ENCODE measurements at regions not wholly inside any gene's neighbourhood (a gene's known extent, or its start where the extent isn't known, plus 50 kb on each side); places are given as distances from the start of the nearest gene placed in this dataset.
A peak's percentile ranks its signal among the peaks of the same experiment; 100 is the strongest.

DNA sequence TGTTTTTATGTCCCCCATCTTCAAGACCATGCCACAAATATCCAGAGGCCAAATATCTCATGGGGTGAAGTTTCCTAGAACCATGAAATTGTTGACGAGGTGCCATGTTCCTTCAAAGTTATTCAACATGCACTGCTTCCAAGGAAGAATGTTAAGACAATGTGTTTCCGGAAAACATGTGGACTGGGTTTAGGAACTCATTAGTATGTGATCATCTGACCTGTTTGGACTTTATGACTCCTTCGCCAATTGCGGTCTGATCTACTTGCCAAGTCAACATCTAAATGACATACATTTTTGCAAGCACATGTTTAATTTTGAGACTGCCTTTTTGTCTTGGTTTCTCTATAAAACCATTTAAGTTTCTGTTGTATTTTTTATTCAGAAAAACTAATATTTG is 234.8 kb downstream of the MAF start:
- no peak for DNase-seq

DNA sequence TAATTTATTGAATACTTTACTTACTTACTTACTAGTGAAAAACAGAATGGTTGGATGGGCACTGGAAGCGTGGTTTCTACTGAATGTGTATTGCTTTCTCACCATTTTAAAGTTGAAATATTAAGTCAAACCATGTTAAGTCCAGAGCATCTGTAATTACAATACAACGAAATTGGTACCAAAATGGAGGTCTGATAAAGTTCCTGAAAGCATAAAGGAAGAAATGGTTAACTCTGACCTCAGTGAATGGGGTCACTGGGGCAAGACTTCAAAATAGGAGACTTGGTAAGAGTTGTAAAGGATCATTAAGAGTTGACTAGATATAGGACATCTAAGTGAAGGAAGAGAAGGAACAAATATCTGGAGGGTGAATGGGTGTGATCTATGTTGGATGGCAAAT is 237.1 kb downstream of the MAF start:
- no peak for DNase-seq

DNA sequence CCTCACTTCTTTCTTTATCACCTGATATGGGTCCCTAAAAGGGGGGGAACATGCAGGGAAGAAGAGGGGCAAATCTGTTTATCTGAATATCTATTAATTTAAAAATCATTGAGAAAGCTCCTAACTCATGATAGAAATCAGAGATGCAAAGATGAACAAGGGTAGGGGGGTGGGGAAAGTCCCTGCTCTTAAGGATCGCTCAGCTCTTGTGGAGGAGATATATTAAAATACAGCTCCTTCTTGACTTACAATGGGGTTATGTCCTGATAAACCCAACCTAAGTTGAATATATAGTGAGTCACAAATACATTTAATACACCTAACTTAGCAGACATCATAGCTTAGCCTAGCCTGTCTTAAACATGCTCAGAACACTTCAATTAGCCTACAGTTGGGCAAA is 237.5 kb downstream of the MAF start:
- no peak for DNase-seq

DNA sequence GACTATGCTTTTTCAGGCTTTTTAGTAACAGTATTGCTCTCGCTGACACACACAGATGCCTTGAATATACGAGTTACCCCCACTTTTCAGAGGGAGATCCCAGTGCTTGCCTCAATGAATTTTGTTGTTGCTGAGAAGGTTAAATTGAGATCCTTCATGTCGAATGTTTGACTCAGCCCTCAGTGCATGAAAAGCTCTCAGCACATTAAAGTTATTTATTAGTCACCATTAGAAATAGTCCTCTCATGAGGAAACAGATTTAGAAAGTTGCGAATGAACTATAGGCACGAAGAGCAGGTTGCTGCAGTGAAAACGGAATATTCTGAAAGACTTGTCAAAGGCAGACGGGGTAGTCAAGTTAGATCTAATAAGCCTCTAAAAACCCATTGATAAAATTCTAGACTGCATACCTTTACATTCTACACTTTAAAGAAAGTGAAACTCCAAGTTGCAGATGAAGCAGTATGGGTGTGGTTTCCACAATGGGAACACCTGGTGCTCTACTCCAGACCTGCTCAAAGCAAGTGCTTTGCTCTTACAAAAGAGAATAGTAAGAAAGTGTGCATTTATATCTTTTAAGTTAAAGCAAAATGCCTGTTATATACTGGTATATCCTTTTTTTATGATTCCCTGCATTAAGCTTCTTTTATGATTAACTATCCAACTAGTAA is 238.1 kb downstream of the MAF start:
- no peak for DNase-seq

DNA sequence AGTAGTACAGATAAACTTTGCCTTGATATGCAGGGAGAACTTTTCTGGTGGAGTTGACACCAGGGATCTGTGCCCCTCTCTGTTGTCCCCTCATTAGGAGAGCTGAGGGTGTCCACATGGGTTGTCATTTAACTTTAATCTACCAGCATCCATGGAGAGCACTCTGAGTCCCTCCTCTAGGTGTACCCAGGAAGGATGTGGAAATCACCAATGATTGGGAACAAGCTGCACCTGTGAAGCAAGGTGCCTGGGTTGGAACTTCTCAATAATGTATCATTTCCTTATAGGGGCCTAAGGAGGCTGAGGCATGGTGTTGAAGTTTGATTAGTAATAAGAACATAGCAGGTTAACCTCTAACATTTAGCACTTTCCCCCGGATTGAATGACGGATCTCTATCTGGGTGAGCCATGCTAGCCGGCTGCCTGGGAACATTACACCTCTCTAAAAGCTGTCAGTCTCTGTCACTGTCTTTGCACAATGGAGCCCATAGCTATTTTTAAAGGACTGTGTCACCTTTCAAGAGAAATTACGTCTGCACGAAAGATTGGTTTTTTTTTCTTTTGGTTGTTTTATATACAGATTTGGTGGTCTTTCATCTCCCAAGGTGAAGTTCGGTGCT is 239.3 kb downstream of the MAF start:
- DNase-seq = no peak

DNA sequence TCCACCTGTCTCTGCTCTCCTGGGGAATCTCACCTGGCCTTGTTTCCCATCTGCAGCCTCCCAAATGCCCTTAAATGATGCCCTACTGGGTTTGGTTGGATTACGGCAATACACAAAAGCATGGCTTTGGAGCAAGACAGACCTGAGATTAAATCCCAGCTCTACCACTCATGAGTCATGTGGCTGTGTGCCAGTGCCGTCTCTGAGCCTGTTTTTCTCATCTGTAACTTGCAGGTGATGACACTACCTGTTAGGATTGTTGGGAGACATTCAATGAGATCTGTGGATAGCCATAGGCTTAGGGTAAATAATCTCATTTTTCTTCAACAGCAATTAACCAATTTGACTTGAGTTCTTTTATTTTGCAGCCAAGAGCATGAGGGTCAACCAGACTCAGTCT is 240.3 kb downstream of the MAF start:
- DNase-seq = no peak

DNA sequence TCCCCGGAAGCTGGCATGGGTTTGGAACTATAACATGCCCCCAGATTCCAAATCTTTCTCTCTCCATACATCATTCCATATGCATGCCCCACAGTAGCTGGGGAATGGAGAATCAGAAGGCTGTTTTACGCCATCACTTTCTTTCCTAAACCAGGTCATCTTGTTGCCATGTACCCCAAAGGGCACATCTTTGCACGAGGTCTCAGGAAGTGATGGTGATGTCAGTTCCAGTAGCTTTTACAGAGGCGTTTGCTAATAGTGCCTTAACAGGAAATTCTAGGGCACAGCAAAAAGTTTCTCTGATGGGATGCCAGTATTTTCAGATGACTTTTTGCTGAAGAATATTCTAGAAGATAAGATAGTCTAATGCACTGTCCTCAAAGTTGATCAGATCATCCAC is 241.5 kb downstream of the MAF start:
- no peak for DNase-seq

DNA sequence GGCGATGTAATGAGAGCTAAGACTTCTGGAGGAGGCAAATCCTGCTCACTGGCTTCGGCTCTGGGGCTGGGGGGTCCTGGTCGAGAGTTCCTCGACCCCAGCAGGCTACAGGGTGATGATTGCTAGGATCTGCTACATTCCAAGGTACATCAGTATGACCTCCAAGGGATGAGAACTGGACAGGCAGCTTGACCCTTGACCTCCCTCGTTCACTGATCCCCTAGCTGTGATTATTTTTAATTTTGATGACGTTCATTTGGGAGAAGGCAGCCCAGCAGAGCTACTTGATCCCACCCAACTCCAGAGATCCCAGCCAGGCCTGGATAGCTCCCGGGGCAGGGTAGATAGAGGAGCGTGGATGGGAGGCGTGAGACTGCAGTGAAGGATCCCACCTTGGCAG is 242.3 kb downstream of the MAF start:
- DNase-seq = no peak

DNA sequence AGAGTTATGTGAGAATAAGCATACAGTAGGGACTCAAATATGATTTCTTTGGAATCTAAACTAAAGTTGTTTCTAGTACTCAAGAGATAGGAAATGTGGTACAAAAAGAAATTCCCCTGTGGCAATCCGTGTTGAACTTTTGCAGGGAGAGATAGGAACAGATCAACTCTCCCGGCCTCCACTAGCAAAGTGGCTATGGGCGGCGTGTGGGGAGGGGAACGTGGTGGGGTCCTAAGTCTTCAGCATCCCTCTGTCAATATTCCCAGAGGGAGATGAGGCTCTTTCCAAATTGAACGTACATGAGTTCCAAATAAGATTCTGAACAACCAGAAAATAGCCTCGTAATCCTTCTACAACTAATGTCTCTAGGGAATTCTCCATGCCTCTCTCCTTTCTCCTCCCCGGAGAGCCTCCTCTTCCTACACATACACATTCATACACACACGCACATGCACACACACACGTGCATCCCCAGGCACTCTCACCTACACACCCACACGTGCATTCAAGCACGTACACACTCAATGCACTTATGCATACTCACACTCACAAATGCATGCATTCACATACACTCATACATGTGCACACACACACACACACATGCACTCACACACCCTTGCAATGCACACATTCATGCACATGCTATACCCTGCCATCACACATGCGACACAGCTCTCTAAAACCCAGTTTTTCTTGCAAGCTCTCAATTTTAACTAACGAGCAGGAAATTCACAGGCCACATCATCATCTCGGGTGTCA is 244.8 kb downstream of the MAF start:
- DNase-seq = no peak

DNA sequence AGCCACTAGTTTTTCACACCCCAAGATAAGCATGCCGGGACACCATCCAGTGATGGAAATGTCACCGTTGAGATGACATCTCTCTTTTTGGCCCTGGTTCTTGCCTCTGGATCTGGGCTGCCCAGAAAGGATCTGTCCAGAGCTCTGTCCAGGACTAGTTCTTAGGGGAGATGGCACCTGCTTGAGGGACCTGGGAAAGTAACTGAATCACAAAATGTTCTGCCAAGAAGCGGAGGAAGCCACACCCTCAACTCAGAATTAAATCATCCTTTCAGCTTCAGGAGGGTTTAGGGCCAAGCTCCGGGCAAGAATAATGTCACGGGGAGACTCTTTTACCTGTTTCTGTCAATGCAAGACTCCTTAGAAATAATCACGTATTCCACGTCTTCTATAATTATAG is 248.6 kb downstream of the MAF start:
- no peak for DNase-seq

DNA sequence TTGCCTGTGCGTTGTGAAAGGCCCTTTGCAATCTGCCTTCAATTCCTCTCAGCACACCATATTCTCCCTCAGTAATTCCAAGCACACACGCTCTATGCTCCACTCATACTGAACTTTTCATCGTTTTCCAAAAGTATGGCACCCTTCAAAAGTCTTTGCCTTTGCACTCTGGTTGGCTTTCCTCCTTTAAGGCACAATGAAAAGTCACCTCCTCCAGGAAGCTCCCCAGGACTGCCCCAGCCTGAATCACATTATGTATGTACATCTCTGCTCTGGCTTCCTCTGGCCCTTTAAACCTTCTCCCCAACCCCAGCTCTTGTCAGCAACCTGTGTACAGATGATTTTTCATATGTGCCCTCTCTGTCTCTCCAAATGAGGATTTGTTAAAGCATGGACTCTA is 250.7 kb downstream of the MAF start:
- DNase-seq = no peak

DNA sequence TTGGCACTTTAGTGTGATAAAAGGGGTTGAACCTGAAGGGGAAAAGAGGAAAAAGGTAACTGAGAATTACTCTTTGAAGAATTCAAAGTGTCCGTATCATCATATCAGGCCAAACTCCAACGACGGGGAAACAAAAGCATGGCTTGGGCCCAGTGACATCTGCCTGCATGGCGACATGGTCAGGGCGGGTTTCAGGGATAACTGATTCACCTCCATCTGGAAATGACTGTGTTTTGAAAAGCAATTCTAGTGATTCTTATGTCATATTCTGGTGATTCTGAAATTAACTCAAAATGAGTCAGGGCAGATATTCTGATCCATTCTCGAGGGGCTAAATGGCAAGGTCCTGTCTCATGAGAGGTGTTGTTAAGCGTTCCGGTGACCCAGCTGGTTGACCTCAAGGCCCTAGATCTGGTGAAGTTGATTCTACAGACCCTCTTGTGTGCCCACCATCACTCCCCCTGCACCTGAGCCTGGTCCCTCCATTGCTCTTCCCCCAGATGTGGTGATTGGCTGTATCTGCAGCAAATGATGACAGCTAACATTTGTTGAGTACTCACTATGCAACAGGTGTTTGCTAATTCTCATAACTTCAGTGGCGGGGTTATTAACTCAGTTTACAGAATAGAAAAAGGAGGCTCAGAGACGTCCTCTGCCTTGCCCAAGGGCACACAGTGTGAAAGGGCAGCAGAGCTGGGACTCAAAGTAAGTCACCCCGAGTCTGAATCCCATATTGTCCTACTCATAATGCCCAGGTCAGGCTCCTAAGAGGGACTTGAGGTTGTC is 251.8 kb downstream of the MAF start:
- no peak for DNase-seq

DNA sequence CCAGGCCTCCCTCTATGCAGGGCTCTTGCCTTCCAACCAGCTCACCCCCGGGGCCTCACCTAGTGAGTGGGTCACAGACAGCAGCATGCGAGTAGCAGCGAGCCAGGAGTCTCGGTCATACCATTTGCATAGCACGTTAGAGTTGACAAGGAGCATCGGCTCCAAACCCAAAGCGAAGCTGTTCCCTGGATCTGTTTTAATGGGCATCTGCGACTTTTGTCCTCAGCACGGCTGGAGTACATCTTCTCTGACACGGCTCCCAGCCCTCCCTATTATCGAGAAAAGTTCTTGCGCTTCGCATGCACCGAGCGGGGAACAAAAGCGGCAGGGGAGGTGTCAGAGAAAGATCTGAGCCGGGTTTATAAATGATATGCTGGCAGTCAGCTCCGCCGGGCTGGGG is 253.3 kb downstream of the MAF start:
- no peak for DNase-seq

DNA sequence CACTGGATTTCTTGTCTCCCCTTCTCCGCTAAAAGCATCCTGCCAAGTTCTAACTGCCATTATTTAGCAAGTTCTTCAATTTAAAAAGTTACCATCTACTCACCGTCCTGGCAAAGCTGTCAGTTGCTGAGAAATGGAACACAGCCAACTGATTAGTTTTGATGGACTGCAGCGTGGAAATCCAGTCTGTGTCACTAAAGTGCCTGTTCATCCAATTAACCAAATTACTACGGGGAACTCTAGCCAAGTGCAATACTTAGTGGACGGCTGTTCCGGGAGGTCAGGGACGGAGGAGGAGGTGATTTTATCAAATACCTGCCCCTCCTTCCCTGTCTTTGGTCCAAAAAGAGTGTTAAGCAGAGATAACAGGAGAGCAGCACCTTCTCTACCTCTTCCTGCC is 260.7 kb downstream of the MAF start:
- DNase-seq = no peak

DNA sequence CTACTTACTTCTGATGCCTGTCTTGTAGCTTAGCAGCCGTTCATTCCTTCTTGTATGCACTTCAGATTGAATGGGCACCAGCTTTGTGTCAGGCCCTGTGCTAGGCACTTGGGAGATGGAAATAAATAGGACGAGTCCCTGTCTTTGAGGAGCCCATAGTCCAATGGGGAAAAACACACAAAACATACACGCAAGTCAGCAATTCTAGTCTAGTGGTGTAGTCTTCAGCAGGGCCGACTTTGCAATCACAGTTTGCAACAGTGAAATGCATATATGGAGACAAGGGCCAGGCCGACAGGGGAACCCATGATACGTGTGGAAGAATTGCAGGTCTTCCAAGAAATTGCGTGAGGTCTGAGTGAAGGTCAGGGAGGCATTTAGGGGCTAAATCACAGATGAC is 262.6 kb downstream of the MAF start:
- DNase-seq = no peak

DNA sequence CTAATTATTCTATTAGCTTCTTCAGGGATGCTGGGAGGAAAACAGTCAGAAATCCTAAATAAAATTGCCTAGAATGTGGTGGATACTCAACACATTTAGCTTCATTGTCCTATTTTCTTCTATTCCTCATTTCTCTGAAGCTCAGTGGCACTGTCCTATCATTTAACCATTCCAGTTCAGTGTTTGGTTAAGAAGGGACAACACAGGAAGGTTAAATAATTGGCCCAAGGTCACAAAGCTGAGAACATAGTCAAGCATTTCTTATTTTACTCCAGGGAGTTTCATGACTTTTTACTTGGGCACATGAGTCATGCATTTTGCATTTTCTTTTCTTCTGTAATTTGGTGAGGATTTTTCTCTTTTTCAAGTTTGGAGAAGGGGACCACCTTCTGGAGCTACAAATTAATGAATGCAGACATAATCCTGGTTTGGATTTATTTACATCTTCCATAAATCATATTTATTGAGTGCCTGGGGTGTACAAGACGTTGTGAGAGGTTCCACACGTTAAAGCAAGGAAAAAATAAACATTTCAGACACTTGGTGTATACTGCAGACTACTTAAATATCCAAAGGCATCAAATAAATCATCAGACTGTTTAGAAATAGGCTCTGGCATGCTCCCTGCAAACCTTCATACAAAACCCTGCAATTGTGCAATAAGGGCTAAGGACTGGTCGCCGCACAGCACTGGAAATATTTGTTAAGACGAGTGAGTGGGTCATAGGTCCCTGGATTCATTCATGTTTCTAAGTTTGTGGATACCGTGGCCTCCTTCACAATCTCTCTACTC is 263.9 kb downstream of the MAF start:
- DNase-seq = no peak

DNA sequence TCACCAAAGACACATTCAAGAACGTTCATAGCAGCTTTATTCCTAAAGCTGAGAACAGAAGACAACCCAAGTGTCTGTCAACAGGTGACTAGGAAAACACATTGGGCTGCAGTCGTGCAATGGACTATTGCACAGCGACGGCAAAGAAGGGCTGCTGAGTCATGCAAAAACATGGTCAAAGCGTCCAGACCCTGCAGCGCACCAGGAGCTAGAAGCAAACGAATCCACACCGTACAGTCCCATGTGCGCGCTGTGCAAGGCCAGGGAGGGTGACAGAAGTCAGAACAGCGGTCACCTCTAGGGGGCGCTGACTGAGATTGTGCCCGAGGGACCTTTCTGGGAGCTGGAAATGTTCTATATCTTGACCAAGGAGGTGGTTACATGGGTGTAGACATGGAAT is 266.4 kb downstream of the MAF start:
- no peak for DNase-seq

DNA sequence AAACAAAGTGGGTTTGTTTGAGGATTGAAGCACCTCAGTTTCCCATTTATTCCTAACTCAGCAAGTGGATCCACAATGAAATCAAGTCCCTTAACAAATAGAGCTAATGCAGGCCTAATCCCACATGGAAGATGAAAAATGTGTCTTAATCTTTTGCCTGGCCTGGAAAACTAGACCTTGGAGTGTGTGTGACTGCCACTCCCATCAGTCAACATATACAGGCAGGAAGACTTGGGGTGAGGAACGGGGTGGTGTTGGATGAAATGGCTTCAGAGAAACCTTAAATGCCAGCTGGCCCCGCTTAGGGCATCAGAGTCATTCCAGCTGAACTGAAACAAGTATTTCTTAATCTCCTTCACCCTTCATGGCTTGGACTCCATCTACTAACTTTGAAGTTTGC is 269.5 kb downstream of the MAF start:
- DNase-seq = no peak

DNA sequence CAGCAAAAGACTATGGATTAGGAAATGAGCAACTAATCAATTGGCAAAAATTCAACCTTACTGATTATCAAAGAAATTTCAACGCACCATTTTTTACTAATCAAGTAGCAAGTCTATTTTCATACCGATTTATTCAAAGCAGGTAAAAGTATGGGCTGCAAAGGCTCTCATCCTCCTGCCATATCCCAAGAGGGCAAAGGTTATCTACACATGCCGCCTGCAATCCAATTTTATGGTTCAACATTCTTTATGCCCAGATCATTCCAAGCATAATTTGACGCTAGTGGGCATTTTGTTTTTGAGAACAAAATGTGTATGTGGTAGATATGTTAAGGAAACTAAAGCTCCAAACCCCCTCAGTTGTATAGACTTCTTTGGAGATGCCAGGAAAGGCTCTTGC is 270.6 kb downstream of the MAF start:
- no peak for DNase-seq

DNA sequence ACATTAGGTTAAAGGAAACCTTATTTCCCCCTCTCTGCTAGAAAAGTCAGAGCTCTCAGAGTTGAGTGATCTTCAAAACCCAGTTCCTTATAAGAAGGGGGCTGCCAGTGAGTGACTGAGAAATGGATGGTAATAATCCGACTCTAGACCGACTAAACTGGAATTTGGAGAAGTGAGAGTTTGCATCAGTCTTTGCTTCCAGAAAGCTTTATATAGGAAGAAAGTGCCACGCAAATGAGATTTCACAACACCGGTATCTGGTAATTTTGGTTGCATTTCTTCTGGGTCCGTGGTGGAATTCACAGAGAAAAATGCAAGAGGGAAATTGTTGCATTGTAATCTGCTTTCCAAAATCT is 271.4 kb downstream of the MAF start:
- no peak for DNase-seq

DNA sequence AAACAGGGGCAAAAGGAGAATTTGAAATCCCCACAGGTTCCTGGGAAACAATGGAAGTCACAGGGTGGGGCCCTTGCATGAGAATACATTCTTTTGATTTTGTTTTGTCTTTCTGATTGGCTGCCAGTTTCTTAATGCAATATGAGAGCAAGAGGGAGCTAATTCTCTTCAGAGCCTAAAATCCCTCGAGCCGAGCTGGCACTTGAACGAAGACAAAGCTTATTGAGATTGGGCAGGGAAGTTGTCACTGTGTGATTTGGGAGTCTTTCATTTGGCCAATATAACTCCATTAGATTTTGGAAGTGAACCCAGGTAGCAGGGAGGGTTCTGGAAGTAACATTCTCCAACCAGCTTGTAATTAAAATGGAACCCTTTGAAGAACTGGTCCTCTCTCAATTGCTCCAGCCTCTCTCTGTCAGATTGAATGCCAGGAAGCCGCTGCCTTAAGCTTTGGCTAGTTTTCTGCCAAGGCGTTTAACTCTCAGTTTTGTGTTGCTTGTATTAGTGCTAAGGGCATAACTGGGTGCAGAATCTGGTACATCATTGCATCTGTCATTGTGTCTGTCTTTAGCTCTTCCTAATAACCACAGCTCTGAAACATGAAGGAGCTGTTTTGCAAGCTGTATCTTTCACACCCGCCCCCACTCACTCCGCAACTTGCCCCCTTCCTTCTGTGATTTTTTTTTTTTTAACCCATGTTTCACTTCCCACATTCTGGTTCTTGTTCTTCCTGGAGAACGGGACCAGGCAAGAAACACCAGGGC is 272.0 kb downstream of the MAF start:
- peak; percentile 6 for DNase-seq

DNA sequence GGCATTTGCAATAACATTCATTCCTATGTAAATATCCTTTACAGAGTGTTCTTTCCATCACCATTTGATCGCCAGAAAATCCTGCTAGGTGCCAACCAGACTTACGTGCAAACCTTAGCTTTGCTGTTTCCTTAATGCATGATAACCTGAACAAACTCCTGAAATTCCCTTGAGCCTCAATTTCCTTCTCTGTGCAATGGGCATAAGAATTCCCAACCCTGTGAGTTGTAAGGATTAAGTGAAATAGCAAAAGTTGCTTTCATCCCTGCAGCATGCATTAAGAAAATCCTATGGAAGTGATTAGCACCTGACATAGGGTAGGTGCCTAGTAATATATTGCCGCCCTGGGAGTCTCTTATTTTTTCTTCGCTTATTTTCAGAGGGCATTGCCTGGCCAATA is 272.7 kb downstream of the MAF start:
- no peak for DNase-seq

Measured in DMS79 treated with DMSO at 0.1 percent for 48 hours (cell line).